IgD-negative memory B cell (primary cell): ENCODE measurements at regions not wholly inside any gene's neighbourhood (a gene's known extent, or its start where the extent isn't known, plus 50 kb on each side); places are given as distances from the start of the nearest gene placed in this dataset.

Source experiments
- H3K27ac Mint-ChIP-seq, 3 donors: one replicate each; pipeline ENCODE4 v1.8.0; 2020 to 2022; ENCODE audit warnings: mild to moderate bottlenecking in 3 of 3, mixed read lengths in 3 of 3, moderate library complexity in 1 of 3
- H3K27me3 Mint-ChIP-seq: one replicate; pipeline ENCODE4 v1.8.0; 2021; ENCODE audit warnings: mixed read lengths
- H3K36me3 Mint-ChIP-seq: one replicate; pipeline ENCODE4 v1.8.0; 2020; ENCODE audit warnings: mild to moderate bottlenecking, mixed read lengths
- H3K4me1 Mint-ChIP-seq, 3 donors: one replicate each; pipeline ENCODE4 v1.8.0; 2020 to 2022; ENCODE audit warnings: mixed read lengths in 3 of 3, mild to moderate bottlenecking in 1 of 3
- H3K4me3 Mint-ChIP-seq, 4 donors: one replicate each; pipeline ENCODE4 v1.8.0; 2020 to 2022; ENCODE audit warnings: mild to moderate bottlenecking in 4 of 4, mixed read lengths in 4 of 4, moderate library complexity in 3 of 4
- H3K9me3 Mint-ChIP-seq, 3 donors: one replicate each; pipeline ENCODE4 v1.8.0; 2020 to 2021; ENCODE audit warnings: mixed read lengths in 3 of 3, mild to moderate bottlenecking in 1 of 3

GRCh38 chr5:51881901-51882300 is 498.7 kb downstream of the ISL1 start:
- Mint-ChIP-seq H3K27me3 (no peaks in the 10 kb centered on the region), H3K4me3 (no peak overlapping the region), H3K9me3 (peaks cover 0 to 4% (median 0%) of the 10 kb centered on the region in 3 donors), H3K27ac (no peak overlapping the region), H3K4me1 (no peaks in the 10 kb centered on the region), H3K36me3 (no peaks in the 10 kb centered on the region)

GRCh38 chr5:51882647-51883046 is 499.4 kb downstream of the ISL1 start:
- Mint-ChIP-seq H3K27ac (no peak overlapping the region), H3K4me1 (no peaks in the 10 kb centered on the region), H3K36me3 (no peaks in the 10 kb centered on the region), H3K27me3 (no peaks in the 10 kb centered on the region), H3K4me3 (no peak overlapping the region), H3K9me3 (no peaks in the 10 kb centered on the region)

GRCh38 chr5:51889703-51890102 is 506.5 kb downstream of the ISL1 start:
- Mint-ChIP-seq H3K4me1 (no peaks in the 10 kb centered on the region), H3K27ac (no peak overlapping the region), H3K27me3 (no peaks in the 10 kb centered on the region), H3K9me3 (peaks cover 0 to 2% (median 0%) of the 10 kb centered on the region in 3 donors), H3K36me3 (no peaks in the 10 kb centered on the region), H3K4me3 (no peak overlapping the region)

GRCh38 chr5:51890435-51891116 is 507.3 kb downstream of the ISL1 start:
- H3K36me3 Mint-ChIP-seq = no peaks in the 10 kb centered on the region
- no peak overlapping the region for H3K4me3 Mint-ChIP-seq
- no peaks in the 10 kb centered on the region for H3K27me3 Mint-ChIP-seq
- peaks cover 0 to 2% (median 0%) of the 10 kb centered on the region in 3 donors for H3K9me3 Mint-ChIP-seq
- H3K27ac Mint-ChIP-seq = no peak overlapping the region
- H3K4me1 Mint-ChIP-seq = no peaks in the 10 kb centered on the region

GRCh38 chr5:51892680-51893079 is 509.4 kb downstream of the ISL1 start:
- no peak overlapping the region for H3K27ac Mint-ChIP-seq
- H3K36me3 Mint-ChIP-seq = no peaks in the 10 kb centered on the region
- H3K4me3 Mint-ChIP-seq = no peak overlapping the region
- no peaks in the 10 kb centered on the region for H3K27me3 Mint-ChIP-seq
- H3K9me3 Mint-ChIP-seq = peaks cover 0 to 2% (median 0%) of the 10 kb centered on the region in 3 donors
- no peaks in the 10 kb centered on the region for H3K4me1 Mint-ChIP-seq

GRCh38 chr5:51895834-51896233 is 512.6 kb downstream of the ISL1 start:
- peaks cover 2 to 4% (median 3%) of the 10 kb centered on the region in 3 donors for H3K9me3 Mint-ChIP-seq
- peaks cover 0 to 2% (median 0%) of the 10 kb centered on the region in 3 donors for H3K4me1 Mint-ChIP-seq
- no peak overlapping the region for H3K27ac Mint-ChIP-seq
- no peak overlapping the region for H3K4me3 Mint-ChIP-seq
- H3K36me3 Mint-ChIP-seq = no peaks in the 10 kb centered on the region
- no peaks in the 10 kb centered on the region for H3K27me3 Mint-ChIP-seq

GRCh38 chr5:51902512-51902911 is 519.3 kb downstream of the ISL1 start:
- H3K36me3 Mint-ChIP-seq = no peaks in the 10 kb centered on the region
- no peak overlapping the region for H3K27ac Mint-ChIP-seq
- H3K9me3 Mint-ChIP-seq = peaks cover 4 to 11% (median 5%) of the 10 kb centered on the region in 3 donors
- no peaks in the 10 kb centered on the region for H3K27me3 Mint-ChIP-seq
- no peak overlapping the region for H3K4me3 Mint-ChIP-seq
- peaks cover 0 to 7% (median 0%) of the 10 kb centered on the region in 3 donors for H3K4me1 Mint-ChIP-seq

GRCh38 chr5:51908215-51908614 is 525.0 kb downstream of the ISL1 start:
- no peaks in the 10 kb centered on the region for H3K27me3 Mint-ChIP-seq
- H3K4me3 Mint-ChIP-seq = no peak overlapping the region
- H3K36me3 Mint-ChIP-seq = no peaks in the 10 kb centered on the region
- H3K27ac Mint-ChIP-seq = no peak overlapping the region
- H3K4me1 Mint-ChIP-seq = peaks cover 0 to 5% (median 0%) of the 10 kb centered on the region in 3 donors
- H3K9me3 Mint-ChIP-seq = peaks cover 6 to 23% (median 9%) of the 10 kb centered on the region in 3 donors

GRCh38 chr5:51944500-51945125 is 561.4 kb downstream of the ISL1 start:
- H3K36me3 Mint-ChIP-seq = no peaks in the 10 kb centered on the region
- peaks cover 6 to 24% (median 7%) of the 10 kb centered on the region in 3 donors for H3K9me3 Mint-ChIP-seq
- H3K27ac Mint-ChIP-seq = no peak overlapping the region
- H3K27me3 Mint-ChIP-seq = no peaks in the 10 kb centered on the region
- H3K4me1 Mint-ChIP-seq = no peaks in the 10 kb centered on the region
- H3K4me3 Mint-ChIP-seq = no peak overlapping the region

- Mint-ChIP-seq H3K27me3 (no peaks in the 10 kb centered on the region), H3K36me3 (no peaks in the 10 kb centered on the region), H3K9me3 (peaks cover 3 to 4% (median 3%) of the 10 kb centered on the region in 3 donors), H3K4me3 (no peak overlapping the region), H3K4me1 (no peaks in the 10 kb centered on the region), H3K27ac (no peak overlapping the region)
Observed at GRCh38 chr5:51958473-51958872, 575.2 kb downstream of the ISL1 start.

- no peaks in the 10 kb centered on the region for H3K27me3 Mint-ChIP-seq
- peaks cover 0 to 7% (median 5%) of the 10 kb centered on the region in 3 donors for H3K9me3 Mint-ChIP-seq
- H3K27ac Mint-ChIP-seq = no peak overlapping the region
- H3K4me3 Mint-ChIP-seq = no peak overlapping the region
- H3K4me1 Mint-ChIP-seq = no peaks in the 10 kb centered on the region
- H3K36me3 Mint-ChIP-seq = no peaks in the 10 kb centered on the region
Observed at GRCh38 chr5:51960617-51961121, 577.4 kb downstream of the ISL1 start.

GRCh38 chr5:51961154-51961562 is 577.9 kb downstream of the ISL1 start:
- Mint-ChIP-seq H3K4me1 (no peaks in the 10 kb centered on the region), H3K27ac (no peak overlapping the region), H3K27me3 (no peaks in the 10 kb centered on the region), H3K4me3 (no peak overlapping the region), H3K36me3 (no peaks in the 10 kb centered on the region), H3K9me3 (peaks cover 0 to 7% (median 2%) of the 10 kb centered on the region in 3 donors)

GRCh38 chr5:51968756-51969155 is 585.5 kb downstream of the ISL1 start:
- H3K9me3 Mint-ChIP-seq = peaks cover 0 to 26% (median 7%) of the 10 kb centered on the region in 3 donors
- H3K4me1 Mint-ChIP-seq = no peaks in the 10 kb centered on the region
- no peak overlapping the region for H3K4me3 Mint-ChIP-seq
- no peak overlapping the region for H3K27ac Mint-ChIP-seq
- H3K36me3 Mint-ChIP-seq = no peaks in the 10 kb centered on the region
- H3K27me3 Mint-ChIP-seq = no peaks in the 10 kb centered on the region

- Mint-ChIP-seq H3K4me1 (no peaks in the 10 kb centered on the region), H3K4me3 (no peak overlapping the region), H3K36me3 (no peaks in the 10 kb centered on the region), H3K27ac (no peak overlapping the region), H3K9me3 (peaks cover 0 to 18% (median 3%) of the 10 kb centered on the region in 3 donors), H3K27me3 (no peaks in the 10 kb centered on the region)
Observed at GRCh38 chr5:51974834-51975233, 591.6 kb downstream of the ISL1 start.

GRCh38 chr5:51977014-51977413 is 593.8 kb downstream of the ISL1 start:
- Mint-ChIP-seq H3K27me3 (no peaks in the 10 kb centered on the region), H3K4me1 (no peaks in the 10 kb centered on the region), H3K4me3 (no peak overlapping the region), H3K9me3 (peaks cover 0 to 13% (median 3%) of the 10 kb centered on the region in 3 donors), H3K27ac (no peak overlapping the region), H3K36me3 (no peaks in the 10 kb centered on the region)

- Mint-ChIP-seq H3K36me3 (no peaks in the 10 kb centered on the region), H3K4me1 (no peaks in the 10 kb centered on the region), H3K4me3 (no peak overlapping the region), H3K9me3 (no peaks in the 10 kb centered on the region), H3K27ac (no peak overlapping the region), H3K27me3 (no peaks in the 10 kb centered on the region)
Observed at GRCh38 chr5:51983161-51983560, 599.9 kb downstream of the ISL1 start.
